GM06990 (cell line): ENCODE measurements at regions not wholly inside any gene's neighbourhood (a gene's known extent, or its start where the extent isn't known, plus 50 kb on each side); places are given as distances from the start of the nearest gene placed in this dataset.

Experiments used
- DNase-seq: peaks from one replicate; pipeline ENCODE4 v3.0.0-alpha.2; 2011; ENCODE audit not compliant: insufficient read length; ENCODE audit errors: extremely low read depth
- H3K27me3 ChIP-seq: replicated peaks from 2 replicates; pipeline ENCODE4 v1.6.0; 2011; ENCODE audit warnings: low read length; ENCODE audit not compliant: control insufficient read depth, insufficient read depth
- H3K36me3 ChIP-seq: 2 replicates; pipeline ENCODE4 v1.5.1; 2011; ENCODE audit warnings: low read length; ENCODE audit not compliant: control insufficient read depth, insufficient read depth
- H3K4me3 ChIP-seq: replicated peaks from 2 replicates; pipeline ENCODE4 v1.5.1; 2011; ENCODE audit warnings: low read depth, mild to moderate bottlenecking, control low read depth, low read length
- TF ChIP-seq, protein P1 (sequence below): IDR thresholded peaks from 2 replicates; pipeline ENCODE4 v1.5.1; 2011; ENCODE audit warnings: low read length, control low read depth, mild to moderate bottlenecking, inconsistent platforms; ENCODE audit not compliant: insufficient read depth, poor library complexity, severe bottlenecking

DNA sequence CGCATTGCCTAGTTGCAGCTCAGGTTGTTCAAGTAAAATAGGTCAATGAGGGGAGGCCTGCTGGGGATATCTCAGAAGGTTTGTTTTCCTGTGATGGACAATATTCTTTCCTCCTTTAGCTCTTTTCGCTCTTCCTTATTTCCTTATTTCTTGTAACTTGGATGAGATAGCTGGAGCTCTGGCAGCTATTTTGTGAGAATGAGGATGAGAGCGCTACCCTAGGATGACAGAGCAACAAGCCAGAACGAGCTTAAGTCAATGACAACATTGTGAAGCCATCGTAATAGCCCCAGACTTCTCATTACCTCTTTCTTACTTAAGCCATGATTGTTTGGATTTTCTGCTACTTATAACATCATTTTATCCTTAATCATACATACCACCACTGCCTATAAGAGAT lies 124.3 kb upstream of the GATB start:
- TF ChIP-seq, protein P1, sequence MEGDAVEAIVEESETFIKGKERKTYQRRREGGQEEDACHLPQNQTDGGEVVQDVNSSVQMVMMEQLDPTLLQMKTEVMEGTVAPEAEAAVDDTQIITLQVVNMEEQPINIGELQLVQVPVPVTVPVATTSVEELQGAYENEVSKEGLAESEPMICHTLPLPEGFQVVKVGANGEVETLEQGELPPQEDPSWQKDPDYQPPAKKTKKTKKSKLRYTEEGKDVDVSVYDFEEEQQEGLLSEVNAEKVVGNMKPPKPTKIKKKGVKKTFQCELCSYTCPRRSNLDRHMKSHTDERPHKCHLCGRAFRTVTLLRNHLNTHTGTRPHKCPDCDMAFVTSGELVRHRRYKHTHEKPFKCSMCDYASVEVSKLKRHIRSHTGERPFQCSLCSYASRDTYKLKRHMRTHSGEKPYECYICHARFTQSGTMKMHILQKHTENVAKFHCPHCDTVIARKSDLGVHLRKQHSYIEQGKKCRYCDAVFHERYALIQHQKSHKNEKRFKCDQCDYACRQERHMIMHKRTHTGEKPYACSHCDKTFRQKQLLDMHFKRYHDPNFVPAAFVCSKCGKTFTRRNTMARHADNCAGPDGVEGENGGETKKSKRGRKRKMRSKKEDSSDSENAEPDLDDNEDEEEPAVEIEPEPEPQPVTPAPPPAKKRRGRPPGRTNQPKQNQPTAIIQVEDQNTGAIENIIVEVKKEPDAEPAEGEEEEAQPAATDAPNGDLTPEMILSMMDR, result no peak
- Histone ChIP-seq H3K27me3 (no peaks in the 10 kb centered on the region), H3K4me3 (no peak overlapping the region), H3K36me3 (no peaks in the 10 kb centered on the region)
- no peak for DNase-seq

DNA sequence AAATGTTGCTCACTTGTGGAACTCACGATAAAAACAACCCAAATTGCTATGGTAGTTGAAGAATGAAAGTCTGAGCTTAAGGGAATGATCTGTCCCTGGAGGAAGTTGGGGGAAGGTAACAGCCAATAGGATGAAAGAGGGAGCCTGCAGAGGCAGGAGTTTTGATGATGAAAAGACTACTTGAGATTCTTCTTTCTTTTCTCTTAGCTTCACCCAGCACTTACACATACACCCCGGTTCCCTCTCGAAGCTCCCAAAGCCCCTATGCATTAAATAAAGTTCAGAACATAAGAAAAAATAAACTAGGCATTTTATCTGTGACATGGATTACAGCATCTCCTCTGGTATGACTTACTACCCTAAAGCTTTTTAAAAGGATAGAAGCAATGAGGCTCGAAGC lies 122.9 kb upstream of the GATB start:
- H3K4me3 ChIP-seq, result no peak overlapping the region
- TF ChIP-seq, protein P1, result no peak
- H3K27me3 ChIP-seq, result no peaks in the 10 kb centered on the region
- H3K36me3 ChIP-seq, result no peaks in the 10 kb centered on the region
- no peak for DNase-seq

DNA sequence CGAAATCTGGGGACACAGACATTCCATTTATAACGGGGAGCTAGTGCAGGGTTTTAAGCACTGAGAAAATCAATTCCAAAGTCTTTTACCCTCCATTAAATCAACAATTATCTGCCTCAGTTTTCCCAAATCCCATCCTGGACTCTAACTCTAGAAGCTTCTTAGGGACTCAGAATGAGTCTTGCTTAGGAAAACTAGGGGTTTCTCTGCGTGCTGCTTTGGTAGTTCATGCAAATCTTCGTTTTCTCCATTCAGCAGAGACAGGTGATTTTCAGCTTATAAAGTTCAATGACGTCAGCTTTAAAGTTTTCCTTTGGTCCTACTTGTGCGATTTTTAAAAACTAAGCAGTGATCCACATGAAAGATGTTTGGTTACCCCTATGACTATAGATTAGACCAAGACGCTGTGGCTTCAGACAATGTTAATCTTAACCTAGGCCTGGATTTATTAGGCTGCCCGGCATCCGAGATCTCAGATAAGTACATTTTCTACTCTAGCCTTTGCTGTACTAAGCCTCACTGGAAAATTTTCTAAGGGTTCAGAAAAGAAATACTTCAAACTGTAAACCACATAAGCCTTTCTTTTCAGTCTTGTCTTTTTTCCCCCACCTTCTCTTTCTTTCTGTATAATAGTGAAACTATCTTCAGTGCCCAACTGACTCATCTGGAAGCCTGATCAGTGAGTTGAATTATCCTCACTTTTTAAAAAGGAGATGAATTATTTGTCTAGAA lies 121.4 kb upstream of the GATB start:
- Histone ChIP-seq H3K36me3 (no peaks in the 10 kb centered on the region), H3K27me3 (no peaks in the 10 kb centered on the region), H3K4me3 (no peak overlapping the region)
- TF ChIP-seq, protein P1, result no peak
- DNase-seq, result peak; percentile 53

DNA sequence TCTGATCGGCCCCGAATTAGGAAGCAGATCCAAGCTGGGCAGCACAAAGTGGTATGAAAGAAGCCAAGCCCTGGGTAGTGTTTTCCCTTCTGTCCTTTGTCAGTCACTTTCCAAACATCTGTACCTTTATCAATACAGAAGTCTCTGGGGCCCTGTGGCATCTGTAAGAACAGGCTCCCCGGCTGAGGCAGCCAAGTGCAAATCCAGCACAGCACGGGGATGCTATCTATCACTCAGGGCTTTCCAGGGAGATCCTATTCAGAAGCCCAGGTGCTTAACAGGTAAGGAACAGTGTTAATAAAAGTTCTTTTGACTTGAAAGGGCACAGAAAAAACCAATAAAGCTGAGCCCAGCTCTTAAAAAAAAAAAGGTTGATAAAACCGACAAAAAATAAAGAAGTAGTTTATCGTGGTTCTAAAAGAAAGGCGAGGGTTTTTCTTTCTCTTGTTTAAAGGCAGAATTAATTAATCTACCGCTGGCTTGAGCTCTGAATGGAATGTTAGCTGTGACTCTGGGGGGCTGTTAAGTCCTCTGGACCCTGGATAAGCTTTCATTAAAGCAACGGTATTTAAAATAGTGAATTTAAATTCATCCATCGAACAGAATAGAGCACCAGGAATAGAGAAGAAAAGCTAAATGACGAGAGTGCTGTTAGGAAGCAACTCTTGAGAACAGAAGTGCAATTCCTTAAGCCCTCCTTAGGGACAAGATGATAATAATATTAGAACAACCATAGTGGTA lies 119.1 kb upstream of the GATB start:
- no peaks in the 10 kb centered on the region for H3K36me3 ChIP-seq
- TF ChIP-seq, protein P1, result no peak
- no peak overlapping the region for H3K4me3 ChIP-seq
- no peak for DNase-seq
- no peaks in the 10 kb centered on the region for H3K27me3 ChIP-seq

DNA sequence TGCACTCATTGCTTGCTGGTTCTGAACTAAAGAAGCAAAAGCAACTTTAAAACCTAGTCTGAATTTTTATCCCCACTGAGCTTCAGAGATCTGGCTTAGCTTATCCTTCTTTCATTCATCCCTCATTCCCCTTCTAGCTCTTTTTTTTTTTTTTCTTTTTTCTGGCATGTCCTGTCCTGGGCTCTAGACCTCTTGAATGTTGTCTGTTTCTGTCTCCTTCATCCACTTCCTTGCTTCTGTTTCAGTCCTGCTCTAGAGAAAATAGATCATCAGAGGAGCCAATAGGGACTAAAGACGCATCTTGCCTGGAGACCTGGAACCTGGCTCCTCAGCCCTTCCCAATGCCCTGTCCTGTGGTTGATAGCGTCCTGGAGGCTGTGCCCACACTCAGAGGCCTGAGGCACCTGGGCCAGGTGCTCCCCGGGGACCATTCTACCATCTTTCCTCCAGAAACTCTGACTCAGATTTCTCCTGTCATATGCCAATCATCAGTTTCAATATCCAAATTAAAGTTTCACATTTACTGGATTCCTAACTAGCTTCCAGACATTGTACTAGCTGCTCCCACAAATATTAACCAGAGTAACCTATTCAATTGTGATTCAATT lies 115.7 kb upstream of the GATB start:
- Histone ChIP-seq H3K4me3 (no peak overlapping the region), H3K36me3 (no peaks in the 10 kb centered on the region), H3K27me3 (no peaks in the 10 kb centered on the region)
- DNase-seq, result no peak
- TF ChIP-seq, protein P1, result no peak
